ENCODE measurements at regions not wholly inside any gene's neighbourhood (a gene's known extent, or its start where the extent isn't known, plus 50 kb on each side); places are given as distances from the start of the nearest gene placed in this dataset.
"Not testable (repeated sequence)": the region's sequence is repeated elsewhere in the genome, so short reads cannot be mapped to it uniquely, and the experiment has no call there.

DNA sequence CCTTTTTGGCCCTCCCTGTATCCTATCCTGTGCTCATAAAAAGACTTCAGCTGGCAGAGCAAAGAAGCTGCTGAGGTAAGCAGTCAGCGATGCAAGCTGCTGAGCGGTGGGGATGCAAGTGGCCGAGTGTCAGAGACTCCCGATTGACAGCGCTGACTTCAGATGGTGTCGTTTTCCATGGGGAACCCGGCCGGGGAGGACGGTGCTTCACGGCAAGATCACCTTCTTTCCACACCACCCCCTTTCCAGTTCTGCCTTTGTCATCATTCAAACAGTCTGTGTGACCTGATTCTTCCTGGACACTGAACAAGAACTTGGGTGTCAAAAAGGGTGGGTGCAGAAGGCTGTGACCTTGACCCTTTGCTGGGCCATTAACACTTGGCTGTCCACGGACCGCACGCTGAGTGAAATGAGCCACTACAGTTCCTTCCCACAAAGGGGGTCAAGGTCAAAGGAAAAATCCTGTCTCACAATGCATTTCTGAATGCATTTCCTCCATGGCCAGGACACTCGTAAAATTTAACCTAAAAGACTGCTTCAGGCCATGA, 52.9 kb upstream of the UNC93A start:
- H3K36me3 ChIP-seq (ENCODE audit: insufficient read depth, insufficient read length, low read length): peaks cover 29% of the 10 kb centered on the region
- no peak overlapping the region for H3K4me3 ChIP-seq (ENCODE audit: insufficient read length, low read depth)
- no peaks in the 10 kb centered on the region for H3K9me3 ChIP-seq (ENCODE audit: insufficient read depth, low read length)
- TF ChIP-seq YY1 (IDR thresholded peaks at IDR 0.05; ENCODE audit: insufficient read depth, insufficient read length) (no peak), SUZ12 (IDR thresholded peaks at IDR 0.05; ENCODE audit: extremely low read depth, insufficient read depth, insufficient read length) (no peak), ZNF274 (IDR thresholded peaks at IDR 0.05; ENCODE audit: low read depth, low read length) (no peak)
- H3K27me3 ChIP-seq (ENCODE audit: insufficient read depth, insufficient read length): no peaks in the 10 kb centered on the region
- peak overlapping the region; percentile 56 for H3K9ac ChIP-seq (ENCODE audit: insufficient read length, low read depth)
- H3K4me1 ChIP-seq (ENCODE audit: insufficient read depth, insufficient read length): peaks cover 27% of the 10 kb centered on the region
- no peak for DNase-seq (ENCODE audit: low read depth, low spot score)

- no peak for DNase-seq (ENCODE audit: low read depth, low spot score)
- H3K36me3 ChIP-seq (ENCODE audit: insufficient read depth, insufficient read length, low read length): peaks cover 29% of the 10 kb centered on the region
- no peak for TF ChIP-seq ZNF274 (IDR thresholded peaks at IDR 0.05; ENCODE audit: low read depth, low read length)
- TF ChIP-seq SUZ12 (IDR thresholded peaks at IDR 0.05; ENCODE audit: extremely low read depth, insufficient read depth, insufficient read length): no peak
- TF ChIP-seq YY1 (IDR thresholded peaks at IDR 0.05; ENCODE audit: insufficient read depth, insufficient read length): no peak
- no peaks in the 10 kb centered on the region for H3K27me3 ChIP-seq (ENCODE audit: insufficient read depth, insufficient read length)
- H3K9ac ChIP-seq (ENCODE audit: insufficient read length, low read depth): no peak overlapping the region
- H3K4me3 ChIP-seq (ENCODE audit: insufficient read length, low read depth): no peak overlapping the region
- peaks cover 27% of the 10 kb centered on the region for H3K4me1 ChIP-seq (ENCODE audit: insufficient read depth, insufficient read length)
- H3K9me3 ChIP-seq (ENCODE audit: insufficient read depth, low read length): no peaks in the 10 kb centered on the region
Observed at GRCh38 chr6:167238694-167239467, 52.2 kb upstream of the UNC93A start.

DNA sequence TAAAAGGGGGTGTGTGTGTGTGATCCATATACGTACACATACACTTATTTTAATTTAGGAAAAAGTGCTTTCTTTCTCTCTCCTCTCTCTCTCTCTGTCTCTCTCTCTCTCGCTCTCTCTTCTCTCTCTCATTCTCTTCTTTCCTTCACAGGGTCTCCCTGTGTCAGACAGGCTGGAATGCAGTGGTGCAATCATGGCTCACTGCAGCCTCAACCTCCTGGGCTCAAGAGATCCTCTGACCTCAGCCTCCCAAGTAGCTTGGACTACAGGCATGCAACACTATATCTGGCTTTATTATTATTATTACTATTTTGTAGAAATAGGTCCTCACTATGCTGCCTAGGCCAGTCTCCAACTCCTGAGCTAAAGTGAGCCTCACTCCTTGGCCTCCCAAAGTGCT, 51.6 kb upstream of the UNC93A start:
- H3K9ac ChIP-seq (ENCODE audit: insufficient read length, low read depth); H3K27me3 ChIP-seq (ENCODE audit: insufficient read depth, insufficient read length); DNase-seq (ENCODE audit: low read depth, low spot score); H3K4me3 ChIP-seq (ENCODE audit: insufficient read length, low read depth); H3K9me3 ChIP-seq (ENCODE audit: insufficient read depth, low read length): not testable (repeated sequence)
- H3K36me3 ChIP-seq (ENCODE audit: insufficient read depth, insufficient read length, low read length): peaks cover 29% of the 10 kb centered on the region
- H3K4me1 ChIP-seq (ENCODE audit: insufficient read depth, insufficient read length): peaks cover 27% of the 10 kb centered on the region

DNA sequence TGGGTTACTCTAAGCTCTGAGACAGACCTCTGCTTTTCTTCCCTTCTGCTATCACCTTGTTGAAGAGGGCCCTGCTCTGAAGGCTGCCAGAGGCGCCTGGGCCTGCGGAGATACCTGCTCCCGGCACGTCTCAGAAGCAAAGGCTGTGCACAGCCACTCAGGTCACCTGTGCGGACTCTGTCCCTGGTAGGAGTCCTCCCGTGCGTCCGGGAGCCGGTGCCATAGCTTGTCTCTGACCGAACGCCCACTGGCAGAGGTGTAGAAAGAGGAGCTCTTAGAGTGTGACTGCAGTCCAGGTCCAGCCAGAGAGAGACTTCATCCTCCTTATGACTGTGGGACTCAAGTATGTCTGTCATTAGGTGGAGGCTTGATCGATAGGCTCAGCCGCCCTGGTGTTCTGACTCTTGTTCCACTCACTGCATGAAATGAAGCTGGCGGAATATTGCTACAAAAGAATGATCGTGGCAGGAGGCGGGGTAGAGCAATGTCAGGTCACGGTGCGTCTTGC, 51.0 kb upstream of the UNC93A start:
- no peaks in the 10 kb centered on the region for H3K27me3 ChIP-seq (ENCODE audit: insufficient read depth, insufficient read length)
- no peak overlapping the region for H3K4me3 ChIP-seq (ENCODE audit: insufficient read length, low read depth)
- H3K9me3 ChIP-seq (ENCODE audit: insufficient read depth, low read length): no peaks in the 10 kb centered on the region
- H3K4me1 ChIP-seq (ENCODE audit: insufficient read depth, insufficient read length): peaks cover 27% of the 10 kb centered on the region
- peaks cover 27% of the 10 kb centered on the region for H3K36me3 ChIP-seq (ENCODE audit: insufficient read depth, insufficient read length, low read length)
- TF ChIP-seq ZNF274 (IDR thresholded peaks at IDR 0.05; ENCODE audit: low read depth, low read length) (no peak), YY1 (IDR thresholded peaks at IDR 0.05; ENCODE audit: insufficient read depth, insufficient read length) (no peak), SUZ12 (IDR thresholded peaks at IDR 0.05; ENCODE audit: extremely low read depth, insufficient read depth, insufficient read length) (no peak)
- DNase-seq (ENCODE audit: low read depth, low spot score): no peak
- no peak overlapping the region for H3K9ac ChIP-seq (ENCODE audit: insufficient read length, low read depth)
